ENCODE measurements at regions not wholly inside any gene's neighbourhood (a gene's known extent, or its start where the extent isn't known, plus 50 kb on each side); places are given as distances from the start of the nearest gene placed in this dataset.
"Not testable (repeated sequence)": the region's sequence is repeated elsewhere in the genome, so short reads cannot be mapped to it uniquely, and the experiment has no call there.

DNA sequence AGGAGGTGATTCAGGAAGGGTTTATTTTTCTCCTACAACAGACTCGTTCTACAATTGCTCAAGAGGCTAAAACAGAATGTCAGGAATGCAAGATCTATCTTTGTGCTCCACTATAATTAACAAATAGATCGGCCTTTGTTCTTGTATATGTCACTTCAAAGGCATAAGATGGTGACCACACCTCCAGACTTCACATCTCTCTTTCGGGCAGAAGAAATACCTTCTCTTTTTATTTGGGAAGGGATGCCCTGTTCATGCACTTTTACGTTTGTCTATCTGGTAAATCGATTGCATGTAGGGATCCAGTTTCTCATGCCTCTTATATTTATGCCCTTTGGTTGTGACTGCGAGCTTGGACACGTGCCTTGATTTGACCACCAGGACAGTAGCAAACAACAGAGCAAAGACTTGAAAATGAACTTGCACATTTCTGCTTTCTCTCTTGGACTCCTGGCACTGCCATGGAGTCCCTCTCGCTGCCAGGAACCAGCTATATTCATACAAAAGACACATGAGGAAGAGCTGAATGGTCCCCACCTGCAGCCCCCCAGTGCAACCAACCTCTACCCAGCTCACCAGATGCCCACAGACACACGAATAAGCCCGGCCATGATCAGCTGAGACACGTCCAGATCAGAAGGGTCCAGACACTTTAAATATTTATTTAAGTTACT, 219.8 kb upstream of the STXBP5 start:
- no peak for DNase-seq (ENCODE audit: low read depth, low spot score)

DNA sequence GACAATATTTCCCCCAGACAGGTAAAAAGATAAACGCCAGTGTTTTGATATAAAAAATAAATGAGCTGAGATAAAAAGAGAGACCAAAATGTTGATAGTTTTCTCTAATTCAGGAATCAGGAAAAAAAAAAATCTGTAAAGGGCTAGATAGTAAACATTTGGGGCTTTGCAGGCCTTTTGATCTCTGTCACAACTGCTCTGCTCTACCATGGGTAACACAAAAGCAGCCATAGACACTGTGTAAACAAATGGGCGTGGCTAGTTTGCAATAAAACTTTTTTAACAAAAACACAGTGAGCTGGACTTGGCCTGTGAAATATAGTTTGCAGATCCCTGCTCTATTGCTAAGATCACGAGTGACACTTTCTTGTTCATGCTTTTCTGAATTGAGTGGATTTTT, 219.1 kb upstream of the STXBP5 start:
- DNase-seq (ENCODE audit: low read depth, low spot score) = no peak

DNA sequence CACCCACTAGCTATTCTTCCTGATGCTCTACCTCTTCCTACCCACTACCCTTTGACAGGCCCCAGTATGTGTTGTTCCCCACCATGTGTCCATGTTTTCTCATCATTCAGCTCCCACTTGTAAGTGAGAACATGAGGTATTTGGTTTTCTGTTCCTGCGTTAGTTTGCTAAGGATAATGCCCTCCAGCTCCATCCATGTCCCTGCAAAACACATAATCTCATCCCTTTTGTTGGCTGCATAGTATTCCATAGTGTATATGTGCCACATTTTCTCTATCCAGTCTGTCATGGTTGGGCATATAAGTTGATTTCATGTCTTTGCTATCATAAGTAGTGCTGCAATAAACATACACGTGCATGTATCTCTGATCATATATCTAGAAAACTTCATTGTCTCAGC, 218.3 kb upstream of the STXBP5 start:
- no peak for DNase-seq (ENCODE audit: low read depth, low spot score)

DNA sequence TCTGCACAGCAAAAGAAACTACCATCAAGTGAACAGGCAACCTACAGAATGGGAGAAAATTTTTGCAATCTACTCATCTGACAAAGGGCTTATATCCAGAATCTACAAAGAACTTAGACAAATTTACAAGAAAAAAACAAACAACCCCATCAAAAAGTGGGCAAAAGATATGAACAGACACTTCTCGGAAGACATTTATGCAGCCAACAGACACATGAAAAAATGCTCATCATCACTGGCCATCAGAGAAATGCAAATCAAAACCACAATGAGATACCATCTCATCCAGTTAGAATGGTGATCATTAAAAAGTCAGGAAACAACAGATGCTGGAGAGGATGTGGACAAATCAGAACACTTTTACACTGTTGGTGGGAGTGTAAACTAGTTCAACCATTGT, 216.3 kb upstream of the STXBP5 start:
- not testable (repeated sequence) for DNase-seq (ENCODE audit: low read depth, low spot score)

DNA sequence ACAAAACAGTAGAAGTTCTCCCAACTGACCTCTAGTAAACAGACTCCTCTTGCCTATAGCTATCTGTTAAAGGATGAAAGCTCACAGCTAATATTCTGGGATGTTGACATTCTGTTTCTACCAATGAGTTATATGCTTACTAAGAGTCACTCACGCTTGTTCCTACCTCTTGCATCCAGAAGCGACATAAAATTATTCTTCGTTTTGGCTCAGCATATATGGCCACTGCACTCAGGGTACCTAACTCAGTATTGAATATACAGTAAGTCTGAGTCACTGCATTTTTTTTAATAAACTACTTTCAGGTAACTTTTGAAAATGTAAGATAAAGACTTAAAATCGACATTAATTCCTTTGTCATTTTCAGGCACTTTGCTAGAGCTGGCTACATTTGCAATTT, 214.4 kb upstream of the STXBP5 start:
- no peak for DNase-seq (ENCODE audit: low read depth, low spot score)

DNA sequence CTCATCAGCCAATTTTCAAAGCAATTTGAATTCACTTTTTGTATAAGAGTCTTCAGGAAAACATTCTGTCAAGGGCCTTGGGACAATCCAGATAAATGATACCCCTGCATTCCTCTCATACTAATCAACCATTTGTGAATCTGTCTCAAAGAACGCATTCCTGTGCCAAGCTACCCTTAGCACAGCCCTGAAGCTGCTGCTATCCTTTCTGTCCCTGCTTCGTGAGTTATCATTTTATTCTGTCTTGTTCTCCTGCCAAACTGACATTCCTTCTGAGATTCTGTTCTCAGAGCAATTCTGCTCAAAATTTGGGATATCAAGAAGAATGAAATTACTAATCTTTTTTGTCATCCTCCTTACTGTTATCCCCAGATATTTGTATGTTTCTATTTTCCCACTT, 213.9 kb upstream of the STXBP5 start:
- DNase-seq (ENCODE audit: low read depth, low spot score) = no peak

DNA sequence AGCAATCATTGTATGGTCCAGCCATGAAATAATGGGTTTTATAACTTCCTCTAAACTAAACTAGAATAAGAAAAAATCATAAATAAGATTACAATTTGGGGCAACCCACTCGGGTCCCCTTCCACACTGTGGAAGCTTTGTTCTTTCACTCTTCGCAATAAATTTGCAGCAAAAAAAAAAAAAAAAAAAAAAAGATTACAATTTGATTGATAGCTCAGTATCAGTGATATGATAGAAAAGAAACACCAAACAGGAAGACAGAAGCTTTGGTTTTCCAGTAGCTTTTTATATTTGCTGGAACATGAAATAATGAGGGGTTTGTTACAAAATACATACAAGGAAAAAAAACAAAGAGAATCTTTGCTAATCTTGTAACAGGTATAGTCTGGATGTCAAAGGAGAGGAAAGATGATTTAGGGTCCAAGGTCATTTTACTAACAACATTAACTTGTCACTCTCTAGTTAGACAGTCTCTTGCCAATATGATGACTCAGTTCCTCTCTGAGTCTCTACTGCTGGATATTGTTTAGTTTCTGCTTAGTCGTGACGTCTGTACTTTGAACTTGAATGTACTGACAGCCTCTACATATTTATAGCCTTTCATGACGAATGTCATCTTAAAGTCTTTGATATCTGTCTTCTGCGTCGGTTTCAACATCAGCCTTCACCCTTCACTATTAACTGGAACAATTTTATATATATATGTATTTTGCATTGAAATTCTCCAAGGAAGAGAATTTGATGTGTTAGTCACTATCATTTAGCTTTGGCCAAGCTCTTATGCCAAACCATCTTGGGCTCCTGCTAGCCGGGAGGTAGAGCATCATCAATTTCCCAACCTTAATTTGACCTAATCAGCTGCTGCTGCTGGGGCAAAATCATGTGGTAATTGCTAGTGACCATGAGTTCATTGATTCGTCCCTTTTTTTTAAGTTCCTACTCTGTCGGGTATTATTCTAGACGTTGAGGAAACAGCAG, 213.1 kb upstream of the STXBP5 start:
- peak; percentile 26 for DNase-seq (ENCODE audit: low read depth, low spot score)

DNA sequence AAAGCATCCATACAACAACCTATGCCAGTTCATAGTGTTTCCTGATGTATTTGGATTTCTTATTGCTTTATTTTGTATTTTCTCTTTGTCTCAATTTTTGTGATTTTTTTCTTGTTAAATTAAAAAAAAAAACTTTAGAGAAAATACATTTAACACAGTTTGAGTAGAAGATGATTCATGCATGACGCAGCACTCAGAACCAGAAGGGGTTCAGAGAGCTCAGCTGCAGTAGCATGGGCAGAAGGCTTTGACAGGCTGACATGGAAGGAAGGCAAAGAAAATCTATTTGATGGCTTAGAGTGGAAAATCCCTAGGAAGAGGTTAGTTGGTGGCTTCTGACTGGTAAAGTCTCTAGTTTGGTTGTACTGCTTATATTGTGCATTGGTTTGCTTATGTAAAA, 207.2 kb upstream of the STXBP5 start:
- DNase-seq (ENCODE audit: low read depth, low spot score) = peak; percentile 53

DNA sequence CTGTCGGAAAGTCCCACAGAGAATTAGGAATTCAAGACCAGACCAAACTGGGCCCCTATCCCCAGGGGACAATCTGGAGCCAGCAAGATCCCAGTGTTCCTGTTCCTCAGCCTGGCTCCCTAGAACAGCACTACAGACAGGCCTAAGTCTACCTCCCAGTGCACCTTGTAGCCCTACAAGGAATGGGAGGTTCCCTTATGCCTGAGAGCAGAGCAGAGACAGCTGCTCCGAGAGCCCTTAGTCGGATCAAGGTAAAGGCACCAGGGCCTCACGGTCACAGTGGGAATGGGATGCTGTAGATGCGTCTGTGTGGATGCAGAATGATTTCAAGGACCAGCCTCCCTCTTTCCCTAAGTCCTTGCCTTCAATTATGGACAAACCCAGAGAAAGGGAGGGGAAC, 204.5 kb upstream of the STXBP5 start:
- no peak for DNase-seq (ENCODE audit: low read depth, low spot score)

DNA sequence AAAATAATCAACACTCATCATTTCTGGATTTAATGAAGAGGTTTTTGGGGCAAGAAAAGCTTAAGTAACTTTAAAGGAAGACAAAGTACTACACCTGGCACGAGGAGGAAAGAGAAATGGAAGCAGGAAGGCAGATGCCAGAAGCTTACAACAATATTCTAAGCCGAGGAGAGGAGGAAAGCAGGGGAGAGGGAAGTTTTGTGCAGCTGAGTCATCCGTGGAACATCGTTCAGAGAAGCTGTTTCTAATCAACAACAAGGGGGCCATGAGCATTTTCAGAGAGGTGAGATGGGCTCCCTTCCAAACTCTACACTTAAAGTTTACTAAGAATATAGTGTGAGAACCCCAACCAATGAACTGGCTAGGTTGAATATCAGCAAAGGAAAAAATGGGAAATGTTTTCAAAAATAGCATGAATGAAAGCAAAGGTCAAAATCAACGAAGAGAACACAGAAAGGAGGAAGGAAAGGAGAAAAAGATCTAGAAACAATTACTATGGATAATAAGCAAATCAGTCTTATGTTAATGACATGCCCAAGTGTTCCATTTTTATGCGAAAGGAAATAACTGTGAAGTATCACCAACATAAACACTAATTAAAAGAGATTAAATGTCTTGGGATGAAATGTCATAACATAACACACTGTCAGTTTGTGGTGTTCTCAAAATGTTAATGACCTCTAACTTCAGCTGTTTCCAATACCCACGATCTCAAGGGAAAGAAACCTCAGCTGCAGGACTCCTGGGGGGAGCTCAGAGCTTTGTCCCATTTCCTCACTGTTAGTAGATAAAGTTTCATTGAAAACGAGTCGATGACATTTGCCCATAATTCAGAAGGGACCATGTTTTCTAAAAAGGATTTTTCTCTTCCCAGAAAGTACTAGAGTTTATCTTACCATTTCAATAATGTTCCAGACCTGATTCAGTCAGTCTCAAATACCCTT, 203.4 kb upstream of the STXBP5 start:
- peak; percentile 91 for DNase-seq (ENCODE audit: low read depth, low spot score)

DNA sequence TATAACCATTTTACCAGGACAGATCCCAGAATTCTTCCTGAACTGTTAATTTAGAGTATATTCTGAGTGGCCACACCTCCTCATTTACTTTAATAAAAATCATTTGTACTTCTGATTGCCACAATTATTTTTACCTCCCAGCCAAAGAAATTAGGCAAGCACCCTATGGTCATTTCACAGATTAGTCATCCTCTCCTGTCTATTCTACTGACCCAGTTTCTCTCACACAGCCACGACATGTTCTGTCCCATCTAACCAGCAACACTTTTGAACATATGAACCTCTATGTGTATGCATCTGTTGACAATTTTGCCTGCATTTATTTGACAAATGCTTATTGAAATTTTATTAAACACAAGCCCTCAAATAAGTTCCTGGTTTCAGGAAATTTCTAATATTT, 202.6 kb upstream of the STXBP5 start:
- DNase-seq (ENCODE audit: low read depth, low spot score) = no peak

DNA sequence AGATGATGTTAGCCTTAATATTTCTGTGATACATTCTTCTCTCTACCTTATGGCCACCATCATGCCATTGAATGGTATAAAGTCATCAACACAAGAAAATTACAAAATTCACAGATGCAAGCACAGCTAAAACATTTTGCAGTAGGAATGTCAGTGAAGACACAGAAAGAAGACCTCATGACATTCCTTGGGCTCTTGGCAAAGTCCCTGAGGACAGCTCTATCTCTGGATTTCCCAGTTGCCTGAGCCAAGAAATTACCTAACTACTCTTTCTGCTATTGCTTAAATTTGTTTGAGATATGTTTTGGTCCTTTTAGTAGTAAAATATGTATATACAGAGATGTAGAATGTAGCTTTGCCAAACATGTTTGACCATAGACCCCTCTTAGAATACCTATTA, 201.0 kb upstream of the STXBP5 start:
- DNase-seq (ENCODE audit: low read depth, low spot score) = no peak

DNA sequence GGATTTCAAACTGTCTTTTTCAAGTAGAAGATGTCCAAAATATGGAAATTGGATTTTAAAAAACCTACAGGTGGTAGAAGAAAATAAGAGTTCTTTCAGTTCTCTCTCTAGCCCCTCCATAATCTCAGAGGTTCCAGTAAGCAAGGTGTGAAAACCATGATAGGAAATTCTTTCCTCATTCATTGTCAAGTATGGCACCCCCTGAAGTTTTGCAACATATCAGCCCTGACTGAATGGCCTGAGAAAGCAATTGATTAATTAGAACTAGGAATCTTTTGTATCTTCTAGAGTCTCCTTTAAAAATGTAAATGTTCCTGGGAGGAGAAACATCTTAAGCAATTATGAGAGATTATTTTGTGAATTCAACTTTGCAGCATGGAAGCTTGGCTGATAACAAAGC, 198.7 kb upstream of the STXBP5 start:
- DNase-seq (ENCODE audit: low read depth, low spot score) = no peak

DNA sequence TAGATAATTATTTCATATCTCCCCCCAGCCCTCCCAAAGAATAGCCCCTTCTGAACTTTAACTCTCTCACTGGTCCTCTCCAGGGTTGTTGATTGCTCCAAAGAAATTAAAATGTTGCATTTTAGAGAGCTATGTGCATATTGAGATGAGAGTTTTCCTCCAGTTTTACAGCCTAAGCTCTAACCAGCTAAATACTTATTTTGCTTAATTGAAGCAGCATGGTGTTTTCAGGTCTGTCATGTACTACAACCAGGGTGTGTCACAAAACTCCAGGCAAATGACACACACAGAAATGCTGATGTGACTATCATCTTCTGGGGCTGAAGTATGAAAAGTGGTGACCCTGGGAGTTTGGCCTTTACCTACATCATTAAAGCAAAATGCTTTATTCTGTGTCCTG, 196.8 kb upstream of the STXBP5 start:
- DNase-seq (ENCODE audit: low read depth, low spot score) = no peak

DNA sequence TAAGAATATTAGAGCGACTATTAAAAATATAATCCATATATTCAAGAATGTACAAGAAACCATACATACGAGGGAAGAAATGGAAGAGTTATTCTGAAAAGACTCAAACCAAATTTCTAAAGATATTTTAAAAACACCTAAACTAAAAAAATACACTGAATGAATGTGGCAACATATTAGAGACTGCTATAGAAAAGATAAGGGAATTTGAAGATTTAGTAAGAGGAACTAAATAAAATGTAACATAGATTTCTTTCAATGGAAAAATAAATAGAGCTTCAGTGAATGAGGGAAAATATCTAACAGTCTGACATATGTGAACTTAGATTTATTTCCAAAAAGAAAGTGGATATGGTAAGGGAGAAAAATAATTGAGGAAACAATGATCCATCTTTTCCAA, 194.9 kb upstream of the STXBP5 start:
- DNase-seq (ENCODE audit: low read depth, low spot score) = no peak

DNA sequence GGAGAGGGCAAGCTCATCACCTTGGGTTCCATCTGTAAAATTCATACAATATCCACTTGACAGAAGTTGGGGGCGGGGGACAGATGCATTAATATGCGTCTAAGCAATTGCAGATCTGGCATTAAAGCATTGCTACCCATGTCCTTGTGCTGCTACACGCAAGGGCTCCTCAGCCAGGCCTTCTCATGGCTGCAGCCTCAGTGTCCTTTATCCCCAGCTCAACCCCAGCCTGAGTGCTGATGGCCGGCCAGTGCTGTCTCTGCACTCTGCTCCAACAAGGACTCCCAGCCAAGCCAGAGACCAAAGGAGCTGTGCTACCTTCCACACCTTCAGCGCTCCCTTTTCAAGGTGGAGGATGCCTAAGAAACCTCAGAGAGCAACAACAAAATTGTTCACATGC, 188.5 kb upstream of the STXBP5 start:
- no peak for DNase-seq (ENCODE audit: low read depth, low spot score)

DNA sequence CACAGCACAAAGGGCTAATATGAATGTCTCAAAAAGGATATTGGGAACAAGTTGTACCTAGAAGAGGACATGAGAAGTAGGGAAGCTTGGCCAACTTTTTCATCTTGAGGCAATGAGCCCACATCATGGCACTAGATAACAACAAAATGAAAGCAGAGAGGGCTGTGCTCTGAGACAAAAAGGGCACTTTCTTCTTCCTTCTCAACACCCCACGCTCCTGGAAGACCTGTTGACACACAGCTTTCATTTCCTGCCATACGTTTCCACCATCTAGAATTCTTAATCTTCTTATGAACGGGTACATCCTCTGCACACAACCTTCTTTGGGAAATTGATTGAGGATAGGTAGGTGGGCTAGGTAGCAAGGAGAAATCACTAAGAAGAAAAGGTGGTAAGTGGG, 187.8 kb upstream of the STXBP5 start:
- DNase-seq (ENCODE audit: low read depth, low spot score) = no peak

DNA sequence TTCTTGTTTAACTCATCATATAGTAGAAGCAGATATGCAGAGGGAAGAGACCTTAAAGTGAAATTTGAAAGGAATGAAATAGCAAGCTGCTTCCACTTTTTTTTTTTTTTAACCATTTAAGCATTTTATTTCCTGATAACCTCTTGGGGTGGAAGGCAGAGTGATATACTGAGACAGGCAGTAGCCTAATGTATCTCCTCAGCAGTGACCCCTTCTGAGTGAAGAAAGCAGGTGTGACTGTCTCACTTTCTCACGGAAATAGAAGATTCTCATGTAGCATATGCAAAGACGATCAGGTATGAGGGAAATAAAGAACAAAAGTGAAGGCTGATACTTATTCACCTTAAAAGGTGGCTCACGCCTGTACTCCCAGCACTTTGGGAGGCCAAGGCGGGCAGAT, 187.1 kb upstream of the STXBP5 start:
- no peak for DNase-seq (ENCODE audit: low read depth, low spot score)

DNA sequence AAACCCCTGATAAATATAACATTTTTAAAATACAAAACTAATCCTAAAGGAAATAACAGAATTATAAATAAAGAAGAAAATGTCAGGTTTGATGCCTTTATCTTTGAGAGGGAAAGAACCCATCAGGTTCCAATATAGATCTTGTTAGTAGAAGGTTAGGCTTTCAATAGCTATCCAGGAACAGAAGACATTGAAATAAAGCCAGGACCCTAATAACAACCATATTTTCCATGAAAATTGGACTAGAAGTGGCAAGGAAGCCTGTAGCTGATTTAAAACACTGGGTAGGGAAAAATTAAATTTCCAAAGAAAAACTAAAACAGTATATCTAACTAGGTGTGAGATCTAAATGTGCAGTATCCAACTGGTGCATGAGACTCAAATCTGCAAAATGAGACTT, 185.2 kb upstream of the STXBP5 start:
- DNase-seq (ENCODE audit: low read depth, low spot score) = no peak

DNA sequence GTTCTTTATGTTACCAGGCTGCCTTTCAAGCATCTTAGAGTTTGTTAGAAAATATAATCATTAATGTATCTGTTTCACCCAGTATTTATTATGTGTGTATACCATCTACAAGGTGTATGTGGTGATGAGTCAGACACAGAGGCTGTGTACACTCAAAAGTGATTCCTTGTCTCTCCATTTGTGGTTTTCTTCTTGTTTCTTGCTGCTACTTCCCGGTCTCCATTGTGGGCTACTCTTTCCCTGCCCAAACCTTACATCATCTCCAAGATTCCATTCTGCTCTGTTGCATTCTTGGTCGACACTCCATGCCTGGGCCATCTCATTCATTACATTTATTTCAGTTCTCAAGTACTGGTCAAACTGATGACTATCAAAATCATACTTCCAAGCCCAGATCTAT, 182.2 kb upstream of the STXBP5 start:
- no peak for DNase-seq (ENCODE audit: low read depth, low spot score)

DNA sequence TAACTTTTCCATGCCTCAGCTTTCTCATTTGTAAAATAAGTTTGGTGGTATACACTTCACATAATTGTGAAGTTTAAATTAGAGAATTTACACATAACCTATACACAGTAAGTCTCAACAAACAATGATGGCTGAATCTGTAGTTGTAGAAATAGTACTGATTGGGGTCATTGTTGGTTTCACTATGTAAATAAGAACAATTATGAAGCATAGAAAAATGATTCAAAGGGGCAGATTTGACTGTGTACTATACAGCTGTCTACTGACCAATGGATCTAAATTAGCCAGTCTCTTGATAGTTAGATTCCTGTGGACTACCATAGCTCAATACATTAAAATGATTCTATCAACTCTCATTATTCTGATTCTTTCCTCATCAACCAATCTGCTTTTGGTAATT, 181.1 kb upstream of the STXBP5 start:
- no peak for DNase-seq (ENCODE audit: low read depth, low spot score)

DNA sequence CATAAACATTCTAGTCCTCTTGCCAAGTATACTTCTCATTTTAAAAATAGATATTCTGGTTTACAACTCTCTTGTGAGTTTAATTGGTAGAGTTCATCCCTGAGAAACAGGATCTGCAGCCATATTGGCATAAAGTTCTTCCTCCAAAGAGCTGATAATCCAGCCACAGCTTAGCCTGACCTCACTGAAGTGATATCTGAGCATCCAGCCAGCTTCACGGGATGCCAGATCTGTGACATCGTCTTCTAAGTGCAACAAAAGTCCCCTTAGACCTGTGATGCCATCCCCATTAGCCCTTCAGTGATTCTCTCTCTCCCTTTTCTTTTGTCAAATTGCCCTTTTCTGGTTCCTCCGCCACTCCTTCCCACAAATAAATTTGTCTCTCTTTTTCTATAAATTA, 180.6 kb upstream of the STXBP5 start:
- DNase-seq (ENCODE audit: low read depth, low spot score) = no peak
